Type B pancreatic cell (in vitro differentiated cells): ENCODE measurements at regions not wholly inside any gene's neighbourhood (a gene's known extent, or its start where the extent isn't known, plus 50 kb on each side); places are given as distances from the start of the nearest gene placed in this dataset.
"Not testable (repeated sequence)": the region's sequence is repeated elsewhere in the genome, so short reads cannot be mapped to it uniquely, and the experiment has no call there.

Experiments
- DNase-seq: peaks from one replicate; pipeline ENCODE4 v3.0.0; 2021; ENCODE audit warnings: mixed read lengths; ENCODE audit not compliant: unreplicated experiment; ENCODE audit errors: extremely low spot score
- H3K27ac Mint-ChIP-seq: 2 replicates; pipeline ENCODE4 v1.8.0; 2021; ENCODE audit warnings: mild to moderate bottlenecking, mixed read lengths
- H3K27me3 Mint-ChIP-seq: 2 replicates; pipeline ENCODE4 v1.8.0; 2021; ENCODE audit warnings: mixed read lengths
- H3K36me3 Mint-ChIP-seq: 2 replicates; pipeline ENCODE4 v1.8.0; 2021; ENCODE audit warnings: mixed read lengths
- H3K4me1 Mint-ChIP-seq: one replicate; pipeline ENCODE4 v1.8.0; 2021; ENCODE audit warnings: mixed read lengths; ENCODE audit not compliant: unreplicated experiment
- H3K4me3 Mint-ChIP-seq: 2 replicates; pipeline ENCODE4 v1.8.0; 2021; ENCODE audit warnings: mild to moderate bottlenecking, mixed read lengths
- H3K9me3 Mint-ChIP-seq: 2 replicates; pipeline ENCODE4 v1.8.0; 2021; ENCODE audit warnings: mixed read lengths
- TF ChIP-seq, protein P1 (sequence below): fragments of 200-600 bp; sonication (generic); conservative IDR thresholded peaks from 2 replicates; pipeline ENCODE4 v1.5.0; 2021; ENCODE audit warnings: antibody characterized with exemption, mild to moderate bottlenecking

DNA sequence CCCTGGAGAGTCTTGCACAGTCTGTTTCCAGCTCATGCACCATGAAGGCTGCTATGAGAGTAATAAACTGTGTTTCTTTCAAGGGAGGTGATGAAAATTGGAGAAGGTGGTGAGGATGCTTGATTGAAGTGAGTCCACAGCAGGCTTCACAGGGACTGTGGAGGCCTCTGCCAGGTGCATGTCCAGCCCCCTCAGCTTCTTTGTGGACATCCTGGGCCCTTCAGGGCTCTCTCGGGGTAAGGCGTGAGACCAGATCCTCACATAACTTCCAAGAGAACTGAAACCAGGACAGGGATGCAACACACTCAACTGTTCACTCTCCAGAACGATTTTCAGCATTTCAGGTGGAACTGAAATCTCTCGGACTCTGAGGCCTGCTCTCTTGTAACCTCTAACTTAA, 772.9 kb upstream of the TPTE start:
- not testable (repeated sequence) for DNase-seq, H3K4me1 Mint-ChIP-seq, H3K27me3 Mint-ChIP-seq, H3K27ac Mint-ChIP-seq, H3K9me3 Mint-ChIP-seq, H3K36me3 Mint-ChIP-seq, H3K4me3 Mint-ChIP-seq

DNA sequence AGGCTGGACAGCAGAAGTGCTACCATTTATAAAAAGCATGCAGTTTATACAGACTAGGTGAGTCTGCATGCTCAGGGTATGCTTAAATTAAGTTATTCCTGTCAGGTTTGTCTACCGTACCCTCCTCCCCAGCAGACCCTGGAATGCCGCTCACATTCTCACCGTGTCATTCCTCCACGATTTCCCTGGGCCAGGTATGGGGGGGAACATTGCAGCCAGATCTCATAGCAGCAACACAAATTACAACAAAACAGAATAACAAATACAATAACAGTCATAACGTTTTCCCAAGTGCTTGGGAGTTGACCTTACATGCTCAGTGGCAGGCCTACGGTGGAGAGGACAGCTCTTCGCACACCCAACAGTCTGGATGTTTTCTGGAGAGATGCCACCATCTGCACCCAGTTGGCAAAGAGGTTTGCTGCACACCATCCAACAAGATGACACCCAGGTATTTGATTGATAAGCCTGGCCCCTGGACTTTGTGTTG, 771.6 kb upstream of the TPTE start:
- H3K4me3 Mint-ChIP-seq, H3K4me1 Mint-ChIP-seq, H3K9me3 Mint-ChIP-seq: not testable (repeated sequence)

DNA sequence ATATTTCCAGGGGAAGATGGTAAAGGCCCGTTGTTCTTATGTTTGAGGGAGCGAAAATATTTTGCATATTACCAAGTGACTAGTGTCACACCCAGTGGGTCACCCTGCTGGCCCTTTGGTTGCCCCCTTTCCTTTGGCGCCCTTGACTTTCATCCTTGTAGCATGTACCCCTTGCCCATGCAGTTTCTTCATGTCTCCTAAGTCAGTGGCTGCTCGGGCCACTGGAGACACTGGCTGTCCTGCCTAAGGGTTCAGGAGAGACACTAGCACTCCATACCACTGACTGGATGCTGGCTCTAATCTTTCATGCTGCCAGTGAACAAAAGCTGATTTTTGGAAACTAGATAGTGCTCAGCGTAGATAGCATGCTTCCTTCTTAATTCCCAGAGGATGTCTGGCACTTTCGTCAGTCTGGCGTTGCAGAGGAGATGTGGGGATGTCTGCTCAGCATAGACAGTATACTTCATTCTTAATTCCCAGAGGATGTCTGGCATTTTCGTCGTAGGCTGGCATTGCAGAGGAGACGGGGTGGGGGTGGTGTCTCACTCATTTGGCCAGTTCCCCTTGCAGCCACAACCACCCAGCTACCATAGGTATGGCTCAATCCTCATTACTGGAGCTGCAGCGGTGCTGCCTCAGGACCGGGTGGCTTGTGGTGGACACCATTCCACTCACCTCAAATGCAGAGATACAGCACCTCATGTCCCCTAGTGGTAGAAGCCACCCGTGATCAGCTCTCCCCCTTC, 770.9 kb upstream of the TPTE start:
- H3K4me1 Mint-ChIP-seq, result no peaks in the 10 kb centered on the region
- no peaks in the 10 kb centered on the region for H3K27me3 Mint-ChIP-seq
- H3K9me3 Mint-ChIP-seq, result peaks cover 3% of the 10 kb centered on the region
- no peak for DNase-seq
- no peak overlapping the region for H3K27ac Mint-ChIP-seq
- H3K4me3 Mint-ChIP-seq, result no peak overlapping the region
- H3K36me3 Mint-ChIP-seq, result no peaks in the 10 kb centered on the region
- TF ChIP-seq, protein P1, sequence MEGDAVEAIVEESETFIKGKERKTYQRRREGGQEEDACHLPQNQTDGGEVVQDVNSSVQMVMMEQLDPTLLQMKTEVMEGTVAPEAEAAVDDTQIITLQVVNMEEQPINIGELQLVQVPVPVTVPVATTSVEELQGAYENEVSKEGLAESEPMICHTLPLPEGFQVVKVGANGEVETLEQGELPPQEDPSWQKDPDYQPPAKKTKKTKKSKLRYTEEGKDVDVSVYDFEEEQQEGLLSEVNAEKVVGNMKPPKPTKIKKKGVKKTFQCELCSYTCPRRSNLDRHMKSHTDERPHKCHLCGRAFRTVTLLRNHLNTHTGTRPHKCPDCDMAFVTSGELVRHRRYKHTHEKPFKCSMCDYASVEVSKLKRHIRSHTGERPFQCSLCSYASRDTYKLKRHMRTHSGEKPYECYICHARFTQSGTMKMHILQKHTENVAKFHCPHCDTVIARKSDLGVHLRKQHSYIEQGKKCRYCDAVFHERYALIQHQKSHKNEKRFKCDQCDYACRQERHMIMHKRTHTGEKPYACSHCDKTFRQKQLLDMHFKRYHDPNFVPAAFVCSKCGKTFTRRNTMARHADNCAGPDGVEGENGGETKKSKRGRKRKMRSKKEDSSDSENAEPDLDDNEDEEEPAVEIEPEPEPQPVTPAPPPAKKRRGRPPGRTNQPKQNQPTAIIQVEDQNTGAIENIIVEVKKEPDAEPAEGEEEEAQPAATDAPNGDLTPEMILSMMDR, result no peak

More for the DNA sequence above, 771.6 kb upstream of the TPTE start:
- not testable (repeated sequence) for DNase-seq, H3K27me3 Mint-ChIP-seq, H3K27ac Mint-ChIP-seq, H3K36me3 Mint-ChIP-seq

DNA sequence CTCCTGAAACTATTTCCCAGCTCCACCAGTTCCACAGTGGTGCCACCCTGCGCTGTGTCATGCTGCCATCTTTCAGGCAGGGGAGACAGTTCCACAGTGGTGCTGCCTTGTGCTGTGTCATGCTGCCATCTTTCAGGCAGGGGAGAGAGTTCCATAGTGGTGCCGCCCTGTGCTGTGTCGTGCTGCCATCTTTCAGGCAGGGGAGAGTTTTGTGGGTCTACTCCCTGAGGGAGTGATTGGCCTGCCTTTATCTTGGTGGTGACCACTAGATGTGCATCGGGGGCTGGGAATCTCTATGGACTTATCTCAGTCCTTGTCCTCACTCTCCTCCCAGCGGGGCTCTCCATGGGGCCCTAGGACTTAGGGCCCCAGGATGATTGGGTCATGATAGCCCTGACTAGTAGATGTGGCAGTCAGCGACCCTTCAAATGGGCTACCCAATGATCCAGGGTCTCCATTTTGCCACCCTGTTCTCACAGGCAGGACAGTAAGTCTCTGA, 770.2 kb upstream of the TPTE start:
- not testable (repeated sequence) for DNase-seq, H3K27ac Mint-ChIP-seq, H3K27me3 Mint-ChIP-seq, H3K4me1 Mint-ChIP-seq, H3K4me3 Mint-ChIP-seq, H3K9me3 Mint-ChIP-seq, H3K36me3 Mint-ChIP-seq

DNA sequence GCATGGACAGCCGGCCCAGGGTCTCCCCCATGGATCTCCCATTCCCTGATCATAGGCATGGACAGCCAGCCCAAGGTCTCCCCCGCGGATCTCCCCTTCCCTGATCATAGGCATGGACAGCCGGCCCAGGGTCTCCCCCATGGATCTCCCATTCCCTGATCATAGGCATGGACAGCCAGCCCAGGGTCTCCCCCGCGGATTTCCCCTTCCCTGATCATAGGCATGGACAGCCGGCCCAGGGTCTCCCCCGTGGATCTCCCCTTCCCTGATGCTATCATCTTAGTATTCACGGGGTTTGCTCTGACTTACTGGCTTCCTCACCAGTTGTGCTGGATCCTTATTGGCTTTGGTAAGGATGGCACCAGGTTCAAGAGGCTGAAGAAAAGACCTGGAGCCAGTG, 769.4 kb upstream of the TPTE start:
- H3K4me3 Mint-ChIP-seq, H3K27me3 Mint-ChIP-seq, H3K27ac Mint-ChIP-seq, H3K4me1 Mint-ChIP-seq, H3K9me3 Mint-ChIP-seq, H3K36me3 Mint-ChIP-seq, DNase-seq: not testable (repeated sequence)

DNA sequence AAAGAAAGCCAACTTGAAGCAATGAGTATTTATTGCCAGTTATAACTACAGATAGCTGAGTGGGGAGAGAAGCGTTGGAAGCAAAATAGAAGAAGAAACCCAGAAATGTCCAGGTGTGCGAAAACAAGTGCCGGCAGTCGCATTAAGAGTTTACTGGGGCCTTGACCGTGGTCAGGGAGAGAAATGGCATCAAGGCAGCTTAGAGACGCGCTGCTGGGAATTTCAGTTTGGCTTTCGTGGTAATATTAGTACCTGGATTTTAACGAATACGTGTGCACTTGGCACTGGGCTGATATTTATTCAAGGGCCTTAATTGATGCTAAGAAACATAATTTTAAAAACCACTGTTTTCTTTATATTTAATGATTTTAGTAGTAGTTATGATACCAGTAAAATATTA, 767.9 kb upstream of the TPTE start:
- not testable (repeated sequence) for H3K9me3 Mint-ChIP-seq, H3K27ac Mint-ChIP-seq, DNase-seq, H3K27me3 Mint-ChIP-seq, H3K4me1 Mint-ChIP-seq, H3K36me3 Mint-ChIP-seq, H3K4me3 Mint-ChIP-seq

DNA sequence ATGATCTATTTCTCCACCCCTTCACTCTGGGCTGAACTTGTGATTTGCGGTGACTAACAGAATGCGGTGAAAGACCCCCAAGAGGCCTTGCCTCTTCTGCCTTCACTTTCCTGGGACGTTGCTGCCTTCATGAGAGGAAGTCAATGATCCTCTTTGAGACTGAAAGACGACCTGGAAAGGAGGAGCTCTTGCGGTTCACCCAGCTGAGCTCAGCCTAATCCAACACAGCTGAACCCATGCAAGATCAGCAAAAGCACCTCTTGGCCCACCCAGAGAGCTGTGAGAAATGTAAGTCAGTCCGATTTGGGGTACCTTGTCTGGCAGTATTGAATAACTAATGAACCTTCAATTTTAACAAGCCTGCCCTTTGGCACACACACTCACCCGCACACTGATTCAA, 767.4 kb upstream of the TPTE start:
- H3K4me1 Mint-ChIP-seq, result no peaks in the 10 kb centered on the region
- no peaks in the 10 kb centered on the region for H3K36me3 Mint-ChIP-seq
- H3K27me3 Mint-ChIP-seq, result no peaks in the 10 kb centered on the region
- no peak overlapping the region for H3K4me3 Mint-ChIP-seq
- peaks cover 3% of the 10 kb centered on the region for H3K9me3 Mint-ChIP-seq
- TF ChIP-seq, protein P1, result no peak
- DNase-seq, result no peak
- no peak overlapping the region for H3K27ac Mint-ChIP-seq

DNA sequence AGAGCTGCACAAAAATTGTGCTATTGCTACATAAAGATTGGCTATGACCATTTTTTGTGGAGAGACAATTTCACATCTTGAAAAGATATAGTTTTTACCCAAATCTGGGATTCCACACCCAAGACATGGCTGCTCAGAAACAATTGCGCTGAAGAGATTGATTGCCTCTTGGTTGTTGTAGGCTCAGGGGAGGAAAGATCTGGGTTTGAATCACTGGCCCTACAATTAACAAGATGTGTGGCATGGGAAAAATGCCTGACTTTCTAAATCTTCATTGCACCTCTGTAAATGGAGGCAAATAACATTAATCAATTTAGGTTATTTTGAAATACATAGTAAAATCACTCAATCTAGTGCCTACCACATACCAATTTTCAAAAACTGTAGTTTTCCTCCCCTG, 766.9 kb upstream of the TPTE start:
- not testable (repeated sequence) for DNase-seq, H3K4me3 Mint-ChIP-seq, H3K27ac Mint-ChIP-seq, H3K36me3 Mint-ChIP-seq, H3K27me3 Mint-ChIP-seq, H3K9me3 Mint-ChIP-seq, H3K4me1 Mint-ChIP-seq

DNA sequence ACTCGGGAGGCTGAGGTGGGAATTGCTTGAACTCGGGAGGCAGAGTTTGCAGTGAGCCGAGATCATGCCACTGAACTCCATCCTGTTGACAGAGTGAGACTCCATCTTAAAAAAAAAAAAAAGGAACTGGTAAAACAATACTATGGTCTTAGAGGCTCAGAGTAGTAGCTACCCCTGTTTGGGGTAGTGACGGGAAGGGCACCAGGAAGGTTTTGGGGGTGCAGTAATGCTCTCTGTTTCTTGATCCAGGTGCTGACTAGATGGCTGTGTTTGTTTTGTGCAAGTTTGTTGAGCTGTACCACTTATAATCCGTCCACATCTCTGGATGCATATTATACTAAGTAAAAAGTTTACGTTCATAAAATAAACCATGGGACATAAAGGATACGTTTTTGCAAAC, 765.8 kb upstream of the TPTE start:
- H3K36me3 Mint-ChIP-seq, result no peaks in the 10 kb centered on the region
- no peak overlapping the region for H3K4me3 Mint-ChIP-seq
- TF ChIP-seq, protein P1, result no peak
- peaks cover 3% of the 10 kb centered on the region for H3K9me3 Mint-ChIP-seq
- DNase-seq, result no peak
- H3K27me3 Mint-ChIP-seq, result no peaks in the 10 kb centered on the region
- H3K4me1 Mint-ChIP-seq, result no peaks in the 10 kb centered on the region
- H3K27ac Mint-ChIP-seq, result no peak overlapping the region
